CD4-positive, alpha-beta T cell (primary cell): ENCODE measurements at regions not wholly inside any gene's neighbourhood (a gene's known extent, or its start where the extent isn't known, plus 50 kb on each side); places are given as distances from the start of the nearest gene placed in this dataset.

ENCODE experiments used
- ATAC-seq: fragments of 200-7000 bp; cut with Tn5 transposase; one replicate; pipeline ENCODE4 v1.10.0; 2022; ENCODE audit warnings: mild to moderate bottlenecking; ENCODE audit not compliant: poor library complexity
- CTCF ChIA-PET: fragments of 350-600 bp; sonication (Branson Sonifier 250); formaldehyde crosslinking; loops from one replicate; lab custom pipeline; 2021; ENCODE audit warnings: antibody characterized with exemption, inconsistent platforms; lab: Charles Lee
- POLR2A ChIA-PET: fragments of 350-600 bp; sonication (Branson Sonifier 250); formaldehyde crosslinking; loops from one replicate; lab custom pipeline; 2021; ENCODE audit warnings: antibody characterized with exemption, inconsistent platforms; lab: Charles Lee
- DNase-seq, 14 experiments: peaks; one replicate each; pipeline ENCODE4 v3.0.0-alpha.2; 2013 to 2020; ENCODE audit warnings: mixed read lengths in 2 of 14
- H3K27ac ChIP-seq, 2 donors: one replicate each; pipeline versions ENCODE4 v1.5.1 to v1.7.0; 2013; ENCODE audit warnings: low read length in 2 of 2, low read depth in 1 of 2, mild to moderate bottlenecking in 1 of 2
- H3K27me3 ChIP-seq, 2 experiments: 1 replicate in 1 of 2; 2 replicates in 1 of 2; pipeline versions ENCODE4 v1.6.1 to v1.7.0; 2013; ENCODE audit warnings: low read length in 2 of 2, control low read depth in 1 of 2, mild to moderate bottlenecking in 1 of 2, moderate library complexity in 1 of 2; ENCODE audit not compliant: insufficient read depth in 2 of 2, control insufficient read depth in 1 of 2
- H3K36me3 ChIP-seq: one replicate; pipeline ENCODE4 v1.6.1; 2013; ENCODE audit warnings: low read length, control low read depth; ENCODE audit not compliant: insufficient read depth
- H3K4me1 ChIP-seq: one replicate; pipeline ENCODE4 v1.6.1; 2013; ENCODE audit warnings: low read length, control low read depth; ENCODE audit not compliant: insufficient read depth
- H3K4me3 ChIP-seq: one replicate; pipeline ENCODE4 v1.5.1; 2013; ENCODE audit warnings: mild to moderate bottlenecking, low read length, moderate library complexity
- H3K9me3 ChIP-seq, 2 experiments: 1 replicate in 1 of 2; 2 replicates in 1 of 2; pipeline versions ENCODE4 v1.6.1 to v1.7.0; 2013; ENCODE audit warnings: low read length in 2 of 2, mild to moderate bottlenecking in 2 of 2, control low read depth in 1 of 2, moderate library complexity in 1 of 2; ENCODE audit not compliant: control insufficient read depth in 1 of 2, insufficient read depth in 1 of 2
- H3K27ac Mint-ChIP-seq: one replicate; pipeline ENCODE4 v1.8.0; 2020; ENCODE audit warnings: mixed read lengths
- H3K27me3 Mint-ChIP-seq: one replicate; pipeline ENCODE4 v1.8.0; 2021; ENCODE audit warnings: mixed read lengths
- H3K36me3 Mint-ChIP-seq: one replicate; pipeline ENCODE4 v1.8.0; 2021; ENCODE audit warnings: low read depth, mixed read lengths
- H3K4me1 Mint-ChIP-seq: one replicate; pipeline ENCODE4 v1.8.0; 2021; ENCODE audit warnings: low read depth, mixed read lengths
- H3K4me3 Mint-ChIP-seq: one replicate; pipeline ENCODE4 v1.8.0; 2020; ENCODE audit warnings: mild to moderate bottlenecking, mixed read lengths
- H3K9me3 Mint-ChIP-seq: one replicate; pipeline ENCODE4 v1.8.0; 2020; ENCODE audit warnings: mixed read lengths
- CTCF ChIP-seq: fragments of 200-600 bp; IDR thresholded peaks from one replicate; pipeline ENCODE4 v1.8.0; 2022; ENCODE audit warnings: antibody characterized with exemption, mild to moderate bottlenecking
- intact Hi-C, 2 experiments: fragments of 100-400 bp; cut with DNase I in 1 of 2; cut with micrococcal nuclease in 1 of 2; formaldehyde crosslinking; loops; one replicate each; pipeline versions ENCODE4 v1.15.1 to v1.9.0; 2023 to 2025; cut with DNase I, micrococcal nuclease

GRCh38 chr2:177068967-177069366 lies 143.6 kb upstream of the HNRNPA3 start:
- Histone ChIP-seq H3K36me3 (no peaks in the 10 kb centered on the region), H3K27me3 (peaks cover 5% of the 10 kb centered on the region in 2 experiments), H3K27ac (no peak overlapping the region), H3K4me1 (no peaks in the 10 kb centered on the region), H3K4me3 (no peak overlapping the region), H3K9me3 (no peaks in the 10 kb centered on the region)
- POLR2A ChIA-PET: no interaction called here
- Mint-ChIP-seq H3K9me3 (no peaks in the 10 kb centered on the region), H3K27me3 (peaks cover 22% of the 10 kb centered on the region), H3K27ac (no peak overlapping the region), H3K36me3 (no peaks in the 10 kb centered on the region), H3K4me3 (no peak overlapping the region), H3K4me1 (no peaks in the 10 kb centered on the region)
- TF ChIP-seq CTCF: no peak
- DNase-seq (no peak), ATAC-seq (no peak)
- intact Hi-C loops: no loop called here
- CTCF ChIA-PET: no interaction called here

- no peak overlapping the region for H3K4me3 Mint-ChIP-seq
- Histone ChIP-seq H3K36me3 (no peaks in the 10 kb centered on the region), H3K9me3 (no peaks in the 10 kb centered on the region), H3K4me1 (no peaks in the 10 kb centered on the region), H3K4me3 (no peak overlapping the region), H3K27me3 (peaks cover 5% of the 10 kb centered on the region in 2 experiments), H3K27ac (no peak overlapping the region)
- no peak overlapping the region for H3K27ac Mint-ChIP-seq
- no peaks in the 10 kb centered on the region for H3K4me1 Mint-ChIP-seq
- no peaks in the 10 kb centered on the region for H3K9me3 Mint-ChIP-seq
- H3K36me3 Mint-ChIP-seq: no peaks in the 10 kb centered on the region
- ATAC-seq (no peak), DNase-seq (no peak)
- peaks cover 43% of the 10 kb centered on the region for H3K27me3 Mint-ChIP-seq
- TF ChIP-seq CTCF: no peak
- CTCF ChIA-PET: no interaction called here
- intact Hi-C loops: no loop called here
- POLR2A ChIA-PET: no interaction called here
Measured at GRCh38 chr2:177072090-177072489, 140.5 kb upstream of the HNRNPA3 start.

GRCh38 chr2:177073611-177074010 lies 139.0 kb upstream of the HNRNPA3 start:
- DNase-seq (no peak), ATAC-seq (no peak)
- H3K27me3 Mint-ChIP-seq: peaks cover 37% of the 10 kb centered on the region
- intact Hi-C loops: no loop called here
- ChIA-PET CTCF (no interaction called here), POLR2A (no interaction called here)
- H3K4me1 Mint-ChIP-seq: no peaks in the 10 kb centered on the region
- Histone ChIP-seq H3K36me3 (no peaks in the 10 kb centered on the region), H3K27me3 (peaks cover 5% of the 10 kb centered on the region in 2 experiments), H3K4me3 (no peak overlapping the region), H3K4me1 (no peaks in the 10 kb centered on the region), H3K27ac (no peak overlapping the region), H3K9me3 (no peaks in the 10 kb centered on the region)
- no peaks in the 10 kb centered on the region for H3K9me3 Mint-ChIP-seq
- H3K36me3 Mint-ChIP-seq: no peaks in the 10 kb centered on the region
- no peak overlapping the region for H3K4me3 Mint-ChIP-seq
- no peak for TF ChIP-seq CTCF
- no peak overlapping the region for H3K27ac Mint-ChIP-seq
